ENCODE measurements at regions not wholly inside any gene's neighbourhood (a gene's known extent, or its start where the extent isn't known, plus 50 kb on each side); places are given as distances from the start of the nearest gene placed in this dataset.

- peak; percentile 41 for DNase-seq (ENCODE audit: low read depth)
Measured at GRCh38 chr5:125042261-125042890, 295.9 kb upstream of the ZNF608 start.

GRCh38 chr5:125043781-125044391 lies 297.4 kb upstream of the ZNF608 start:
- no peak for TF ChIP-seq CTCF (conservative IDR thresholded peaks at IDR 0.05; ENCODE audit: control insufficient read depth, insufficient read depth, low read depth, low read length)
- peak; percentile 45 for DNase-seq (ENCODE audit: low read depth)

More at GRCh38 chr5:125042261-125042890, 295.9 kb upstream of the ZNF608 start:
- no peak for TF ChIP-seq CTCF (conservative IDR thresholded peaks at IDR 0.05; ENCODE audit: control insufficient read depth, insufficient read depth, low read depth, low read length)
- H3K4me3 ChIP-seq (ENCODE audit: control insufficient read depth, low read depth, low read length) = no peak overlapping the region

GRCh38 chr5:125044491-125045282 lies 298.2 kb upstream of the ZNF608 start:
- TF ChIP-seq CTCF (conservative IDR thresholded peaks at IDR 0.05; ENCODE audit: control insufficient read depth, insufficient read depth, low read depth, low read length) = no peak
- H3K4me3 ChIP-seq (ENCODE audit: control insufficient read depth, low read depth, low read length) = no peak overlapping the region
- no peak for DNase-seq (ENCODE audit: low read depth)

More at GRCh38 chr5:125043781-125044391, 297.4 kb upstream of the ZNF608 start:
- no peak overlapping the region for H3K4me3 ChIP-seq (ENCODE audit: control insufficient read depth, low read depth, low read length)

GRCh38 chr5:125045646-125046045 lies 299.2 kb upstream of the ZNF608 start:
- no peak for DNase-seq (ENCODE audit: low read depth)
- H3K4me3 ChIP-seq (ENCODE audit: control insufficient read depth, low read depth, low read length) = no peak overlapping the region
- TF ChIP-seq CTCF (conservative IDR thresholded peaks at IDR 0.05; ENCODE audit: control insufficient read depth, insufficient read depth, low read depth, low read length) = no peak

- DNase-seq (ENCODE audit: low read depth) = no peak
- TF ChIP-seq CTCF (conservative IDR thresholded peaks at IDR 0.05; ENCODE audit: control insufficient read depth, insufficient read depth, low read depth, low read length) = no peak
- no peak overlapping the region for H3K4me3 ChIP-seq (ENCODE audit: control insufficient read depth, low read depth, low read length)
Measured at GRCh38 chr5:125046838-125047237, 300.4 kb upstream of the ZNF608 start.

- no peak for DNase-seq (ENCODE audit: low read depth)
- no peak for TF ChIP-seq CTCF (conservative IDR thresholded peaks at IDR 0.05; ENCODE audit: control insufficient read depth, insufficient read depth, low read depth, low read length)
- no peak overlapping the region for H3K4me3 ChIP-seq (ENCODE audit: control insufficient read depth, low read depth, low read length)
Measured at GRCh38 chr5:125047871-125048270, 301.4 kb upstream of the ZNF608 start.

All from fibroblast of mammary gland (primary cell).